Tibial nerve (tissue), 4 donors: ENCODE measurements at regions not wholly inside any gene's neighbourhood (a gene's known extent, or its start where the extent isn't known, plus 50 kb on each side); places are given as distances from the start of the nearest gene placed in this dataset.
"Not testable (repeated sequence)": the region's sequence is repeated elsewhere in the genome, so short reads cannot be mapped to it uniquely, and the experiment has no call there.

ENCODE experiments used
- DNase-seq, 2 donors: peaks; one replicate each; pipeline ENCODE4 v3.0.0-alpha.2; 2019; ENCODE audit warnings: low spot score in 2 of 2
- H3K27ac ChIP-seq, 4 donors: fragments of 200-600 bp; sonication (generic) in 3 of 4; one replicate each; pipeline ENCODE4 v1.5.1; 2017 to 2019; ENCODE audit warnings: mild to moderate bottlenecking in 1 of 4
- H3K27me3 ChIP-seq, 2 donors: fragments of 200-600 bp; sonication (generic) in 1 of 2; one replicate each; pipeline versions ENCODE4 v1.5.1 to v1.6.0; 2017 to 2019
- H3K36me3 ChIP-seq, 3 donors: fragments of 200-600 bp; sonication (generic); one replicate each; pipeline ENCODE4 v1.5.1; 2018 to 2019
- H3K4me1 ChIP-seq, 4 donors: fragments of 200-600 bp; sonication (generic) in 3 of 4; one replicate each; pipeline ENCODE4 v1.5.1; 2017 to 2019
- H3K4me3 ChIP-seq, 4 donors: fragments of 200-600 bp; sonication (generic) in 3 of 4; one replicate each; pipeline ENCODE4 v1.5.1; 2017 to 2019; ENCODE audit warnings: mild to moderate bottlenecking in 1 of 4, moderate library complexity in 1 of 4
- H3K9me3 ChIP-seq, 4 donors: fragments of 200-600 bp; sonication (generic) in 3 of 4; one replicate each; pipeline ENCODE4 v1.5.1; 2017 to 2019
- EP300 ChIP-seq, 2 donors: sonication (generic); formaldehyde crosslinking; IDR thresholded peaks; one replicate each; pipeline ENCODE4 v1.6.1; 2017; ENCODE audit warnings: antibody characterized with exemption in 2 of 2, mild to moderate bottlenecking in 1 of 2
- POLR2A ChIP-seq, 2 donors: fragments of 450-650 bp; IDR thresholded peaks; one replicate each; pipeline ENCODE4 v1.6.1; 2017; ENCODE audit warnings: antibody characterized with exemption in 2 of 2, mild to moderate bottlenecking in 2 of 2, moderate library complexity in 2 of 2
- whole genome bisulfite sequencing, 2 donors: methylation state at CpG; one replicate each; pipeline ENCODE4 v1.1.5; 2018; 5-methylcytosine and 5-hydroxymethylcytosine counted together
- TF ChIP-seq, protein P1 (sequence below), 5 experiments: fragments of 200-600 bp in 3 of 5; fragments of 450-650 bp in 2 of 5; sonication (generic) in 3 of 5; IDR thresholded peaks; one replicate each; pipeline ENCODE4 v1.5.1; 2016 to 2019; ENCODE audit warnings: antibody characterized with exemption in 5 of 5, mild to moderate bottlenecking in 3 of 5, moderate library complexity in 2 of 5

DNA sequence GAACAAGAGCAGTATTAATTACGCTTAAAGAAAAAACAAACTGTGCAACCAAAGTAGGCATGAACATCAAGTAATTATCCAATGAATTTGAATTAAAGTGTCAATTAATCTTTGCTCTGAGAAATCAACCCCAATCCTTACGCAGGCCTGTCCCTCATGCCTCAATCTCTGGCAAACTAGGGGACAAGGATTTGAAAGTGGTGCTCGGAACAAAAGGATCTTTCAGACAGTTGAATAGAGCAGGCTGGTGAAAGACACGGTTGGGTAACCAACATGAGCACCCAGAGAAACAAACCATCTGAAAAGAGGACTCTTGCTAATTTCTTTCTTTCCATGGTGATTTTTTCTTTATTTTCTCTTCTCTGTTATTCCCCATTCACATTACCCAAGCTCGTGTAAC, 203.5 kb upstream of the PHF14 start:
- WGBS, 2 donors = 40 to 64% methylated on average over 5 of the region's 5 CpGs
- Histone ChIP-seq H3K4me3 (no peak overlapping the region), H3K27ac (no peak overlapping the region), H3K9me3 (no peaks in the 10 kb centered on the region), H3K4me1 (no peaks in the 10 kb centered on the region), H3K27me3 (no peaks in the 10 kb centered on the region), H3K36me3 (no peaks in the 10 kb centered on the region)
- no peak for DNase-seq
- TF ChIP-seq POLR2A (IDR thresholded peaks at IDR 0.05) (no peak), EP300 (IDR thresholded peaks at IDR 0.05) (no peak)
- TF ChIP-seq, protein P1, sequence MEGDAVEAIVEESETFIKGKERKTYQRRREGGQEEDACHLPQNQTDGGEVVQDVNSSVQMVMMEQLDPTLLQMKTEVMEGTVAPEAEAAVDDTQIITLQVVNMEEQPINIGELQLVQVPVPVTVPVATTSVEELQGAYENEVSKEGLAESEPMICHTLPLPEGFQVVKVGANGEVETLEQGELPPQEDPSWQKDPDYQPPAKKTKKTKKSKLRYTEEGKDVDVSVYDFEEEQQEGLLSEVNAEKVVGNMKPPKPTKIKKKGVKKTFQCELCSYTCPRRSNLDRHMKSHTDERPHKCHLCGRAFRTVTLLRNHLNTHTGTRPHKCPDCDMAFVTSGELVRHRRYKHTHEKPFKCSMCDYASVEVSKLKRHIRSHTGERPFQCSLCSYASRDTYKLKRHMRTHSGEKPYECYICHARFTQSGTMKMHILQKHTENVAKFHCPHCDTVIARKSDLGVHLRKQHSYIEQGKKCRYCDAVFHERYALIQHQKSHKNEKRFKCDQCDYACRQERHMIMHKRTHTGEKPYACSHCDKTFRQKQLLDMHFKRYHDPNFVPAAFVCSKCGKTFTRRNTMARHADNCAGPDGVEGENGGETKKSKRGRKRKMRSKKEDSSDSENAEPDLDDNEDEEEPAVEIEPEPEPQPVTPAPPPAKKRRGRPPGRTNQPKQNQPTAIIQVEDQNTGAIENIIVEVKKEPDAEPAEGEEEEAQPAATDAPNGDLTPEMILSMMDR (IDR thresholded peaks at IDR 0.05) = no peak

- Histone ChIP-seq H3K27me3 (no peaks in the 10 kb centered on the region), H3K4me1 (no peaks in the 10 kb centered on the region), H3K27ac (no peak overlapping the region), H3K36me3 (no peaks in the 10 kb centered on the region), H3K4me3 (no peak overlapping the region), H3K9me3 (no peaks in the 10 kb centered on the region)
- TF ChIP-seq POLR2A (IDR thresholded peaks at IDR 0.05) (no peak), EP300 (IDR thresholded peaks at IDR 0.05) (no peak)
- TF ChIP-seq, protein P1 (IDR thresholded peaks at IDR 0.05) = no peak
- DNase-seq = no peak
- 79 to 84% methylated on average over 3 of the region's 3 CpGs for WGBS, 2 donors
Measured at GRCh38 chr7:10773430-10773829, 200.2 kb upstream of the PHF14 start.

DNA sequence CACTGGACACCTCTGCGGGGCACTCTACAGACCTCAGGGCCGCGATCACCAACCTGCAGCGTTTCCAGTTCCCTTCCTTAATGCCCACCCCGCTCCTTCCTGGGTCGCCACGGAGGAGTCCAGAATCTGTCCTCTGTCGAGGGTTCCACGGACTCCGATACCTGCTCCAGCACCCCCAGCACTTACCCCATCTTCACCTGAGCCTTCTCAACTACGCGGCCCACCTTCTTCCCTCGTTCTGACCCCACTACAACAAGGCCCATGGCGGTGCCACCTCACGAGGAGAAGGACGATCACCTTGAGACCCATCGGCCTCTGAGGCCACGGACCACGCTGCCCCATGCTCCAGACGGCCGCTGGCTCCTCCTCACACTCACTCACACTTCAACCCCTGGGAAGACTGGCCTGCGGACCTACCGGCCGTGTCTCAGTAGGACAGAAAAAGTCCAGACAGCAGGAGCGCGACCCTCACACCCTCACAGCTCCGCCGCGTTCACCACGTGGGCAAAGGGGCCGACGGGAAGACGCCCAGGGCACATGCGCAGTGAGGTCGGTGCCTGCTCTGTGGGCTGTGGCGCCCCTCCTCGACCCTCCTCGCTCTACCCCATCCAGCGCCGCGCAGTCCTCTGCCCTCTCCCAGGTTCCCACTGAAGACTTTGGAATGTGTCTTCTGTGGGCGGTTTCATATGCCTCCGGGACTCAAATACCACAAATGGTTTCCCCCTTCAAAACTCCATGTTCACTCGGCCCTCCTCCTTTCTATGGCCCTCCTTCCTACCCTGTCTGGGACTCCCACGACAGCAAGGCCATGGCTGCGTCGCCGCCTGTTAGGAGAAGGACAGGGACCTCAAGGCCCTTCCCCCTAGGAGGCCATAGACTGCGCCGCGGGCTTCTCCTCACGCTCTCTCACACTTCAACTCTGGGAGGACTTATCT, 193.9 kb upstream of the PHF14 start:
- no peaks in the 10 kb centered on the region for H3K27me3 ChIP-seq
- H3K27ac ChIP-seq = no peak overlapping the region
- H3K9me3 ChIP-seq = peaks cover 0 to 7% (median 0%) of the 10 kb centered on the region in 4 donors
- DNase-seq = no peak
- H3K4me1 ChIP-seq = no peaks in the 10 kb centered on the region
- H3K36me3 ChIP-seq = no peaks in the 10 kb centered on the region
- 94 to 98% methylated on average over 52 of the region's 52 CpGs for whole genome bisulfite sequencing, 2 donors
- no peak overlapping the region for H3K4me3 ChIP-seq
- TF ChIP-seq, protein P1 (IDR thresholded peaks at IDR 0.05) = no peak
- no peak for TF ChIP-seq POLR2A (IDR thresholded peaks at IDR 0.05)

DNA sequence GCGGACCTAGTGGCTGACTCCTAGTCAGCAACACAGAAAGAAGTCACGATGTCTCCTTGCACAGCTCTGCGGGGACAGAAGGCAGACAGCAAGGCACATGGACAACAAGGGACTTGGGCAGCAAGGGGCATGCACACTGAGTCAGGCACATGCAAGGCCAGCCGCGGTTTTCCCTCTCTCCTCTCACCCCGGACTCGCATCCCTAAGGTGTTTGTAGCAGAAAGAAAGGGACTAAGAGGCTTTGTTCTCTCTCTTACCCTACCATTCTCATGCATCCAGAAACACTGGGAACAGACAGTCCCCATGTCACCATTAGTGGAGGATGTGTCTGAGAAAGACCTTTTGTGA, 193.3 kb upstream of the PHF14 start:
- no peak overlapping the region for H3K27ac ChIP-seq
- H3K4me1 ChIP-seq = no peaks in the 10 kb centered on the region
- TF ChIP-seq EP300 (IDR thresholded peaks at IDR 0.05) (no peak), POLR2A (IDR thresholded peaks at IDR 0.05) (no peak)
- TF ChIP-seq, protein P1 (IDR thresholded peaks at IDR 0.05) = no peak
- H3K4me3 ChIP-seq = no peak overlapping the region
- no peaks in the 10 kb centered on the region for H3K36me3 ChIP-seq
- H3K9me3 ChIP-seq = peaks cover 0 to 7% (median 0%) of the 10 kb centered on the region in 4 donors
- WGBS, 2 donors = 84 to 90% methylated on average over 7 of the region's 7 CpGs
- DNase-seq = no peak
- no peaks in the 10 kb centered on the region for H3K27me3 ChIP-seq

GRCh38 chr7:10786976-10787375, 186.7 kb upstream of the PHF14 start:
- H3K9me3 ChIP-seq, H3K4me1 ChIP-seq, H3K27me3 ChIP-seq, H3K36me3 ChIP-seq, DNase-seq, H3K4me3 ChIP-seq, H3K27ac ChIP-seq: not testable (repeated sequence)
- WGBS, 2 donors = 86 to 91% methylated on average over 9 of the region's 9 CpGs
